GM12873 (cell line): ENCODE measurements at regions not wholly inside any gene's neighbourhood (a gene's known extent, or its start where the extent isn't known, plus 50 kb on each side); places are given as distances from the start of the nearest gene placed in this dataset.

Source experiments
- CTCF ChIP-seq: IDR thresholded peaks from 2 replicates; pipeline ENCODE4 v1.5.1; 2012; ENCODE audit warnings: low read depth, mild to moderate bottlenecking, moderate library complexity, low read length, control low read depth; ENCODE audit not compliant: insufficient read depth; ENCODE audit errors: missing control alignments

DNA sequence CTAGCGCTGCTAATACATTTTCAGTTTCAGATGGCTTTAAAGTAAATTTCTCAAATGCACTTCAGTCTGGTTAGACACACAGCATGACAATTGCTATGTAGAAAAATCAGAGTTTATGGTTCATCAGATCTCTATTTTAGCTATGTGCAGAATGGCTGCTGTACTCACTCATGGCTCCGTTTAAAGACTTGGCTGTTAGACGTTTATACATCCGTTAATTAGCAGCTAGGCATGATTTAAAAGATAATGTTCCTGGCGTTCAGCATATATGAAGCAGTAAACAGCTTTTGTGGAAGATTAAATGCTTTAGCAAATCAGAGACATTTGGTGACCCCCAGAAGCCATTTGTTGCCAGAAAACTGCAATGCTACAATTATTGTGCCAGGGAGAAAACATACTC is 350.0 kb upstream of the MANEA start:
- TF ChIP-seq CTCF, result no peak

GRCh38 chr6:95228636-95229035 is 348.7 kb upstream of the MANEA start:
- no peak for TF ChIP-seq CTCF

- no peak for TF ChIP-seq CTCF
Measured at GRCh38 chr6:95230071-95230740, 347.1 kb upstream of the MANEA start.

DNA sequence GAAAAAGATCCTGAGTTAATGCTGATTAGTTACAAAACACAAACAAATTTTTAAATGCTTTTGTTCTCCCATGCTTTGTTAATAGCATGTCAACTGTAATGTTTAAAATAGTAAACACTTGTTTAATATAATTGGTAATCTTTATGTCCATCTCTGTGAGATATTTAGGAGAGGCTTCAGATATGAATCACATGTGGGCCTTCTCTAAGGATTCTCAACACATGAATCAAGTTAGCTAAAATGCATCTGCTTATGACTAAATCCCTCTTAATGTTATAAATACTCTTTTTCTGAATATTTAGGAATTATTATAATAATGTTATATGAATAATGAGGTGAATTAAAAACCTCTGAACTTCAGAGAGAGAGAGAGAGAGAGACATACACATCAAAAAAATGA is 345.9 kb upstream of the MANEA start:
- TF ChIP-seq CTCF, result no peak

DNA sequence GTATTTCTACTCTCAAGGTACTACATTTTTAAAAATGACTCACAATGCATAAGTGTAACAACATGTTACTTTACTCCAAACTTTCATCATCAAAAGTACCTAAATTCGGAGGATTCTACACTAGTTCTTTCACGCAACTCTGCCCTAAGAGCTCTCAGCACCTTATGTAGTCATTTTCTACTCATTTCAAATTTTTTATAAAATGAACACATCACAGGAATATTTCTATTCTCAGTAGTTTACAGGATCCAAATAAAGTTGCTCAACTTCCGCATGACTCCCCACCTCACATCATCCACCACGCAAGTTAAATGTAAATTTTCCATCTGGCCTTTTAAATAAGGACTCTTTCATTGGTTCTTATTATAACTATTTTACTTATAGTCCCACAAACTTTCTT is 344.9 kb upstream of the MANEA start:
- TF ChIP-seq CTCF, result no peak

DNA sequence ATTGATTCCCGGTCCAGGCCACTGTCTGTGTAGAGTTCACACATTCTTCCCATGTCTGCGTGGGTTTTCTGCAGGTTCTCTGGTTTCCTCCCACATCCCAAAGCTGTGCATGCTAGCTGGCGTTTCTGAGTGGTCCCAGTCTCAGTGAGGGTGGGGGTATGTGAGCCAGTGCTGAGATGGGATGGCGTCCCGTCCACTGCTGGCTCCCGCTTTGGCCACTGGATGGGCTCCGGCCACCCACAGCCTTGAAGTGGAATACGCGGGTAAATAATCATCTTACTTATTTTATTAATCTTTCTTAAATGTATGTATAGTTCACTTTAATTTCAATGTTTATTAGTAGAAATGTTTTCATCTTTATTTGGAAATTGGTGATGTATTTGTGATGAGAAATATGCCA is 343.5 kb upstream of the MANEA start:
- TF ChIP-seq CTCF, result no peak

- TF ChIP-seq CTCF, result no peak
Measured at GRCh38 chr6:95240514-95240913, 336.8 kb upstream of the MANEA start.
